GM21786 (cell line): ENCODE measurements at regions not wholly inside any gene's neighbourhood (a gene's known extent, or its start where the extent isn't known, plus 50 kb on each side); places are given as distances from the start of the nearest gene placed in this dataset.

Experiments
- ATAC-seq: cut with Tn5 transposase; IDR thresholded peaks from one replicate; pipeline ENCODE4 v1.9.1; 2021; ENCODE audit not compliant: unreplicated experiment

GRCh38 chr14:106842687-106843086 is 1316.3 kb downstream of the TMEM121 start:
- no peak for ATAC-seq

GRCh38 chr14:106843386-106843785 is 1317.0 kb downstream of the TMEM121 start:
- no peak for ATAC-seq

- ATAC-seq = no peak
Observed at GRCh38 chr14:106843951-106844483, 1317.6 kb downstream of the TMEM121 start.

- peak; percentile 35 for ATAC-seq
Observed at GRCh38 chr14:106844608-106845285, 1318.4 kb downstream of the TMEM121 start.

- peak; percentile 48 for ATAC-seq
Observed at GRCh38 chr14:106845286-106846087, 1319.1 kb downstream of the TMEM121 start.

- no peak for ATAC-seq
Observed at GRCh38 chr14:106846218-106846617, 1319.8 kb downstream of the TMEM121 start.

GRCh38 chr14:106848330-106849121 is 1322.1 kb downstream of the TMEM121 start:
- peak; percentile 22 for ATAC-seq

GRCh38 chr14:106850913-106851825 is 1324.8 kb downstream of the TMEM121 start:
- ATAC-seq = peak; percentile 71

GRCh38 chr14:106872611-106873446 is 1346.4 kb downstream of the TMEM121 start:
- ATAC-seq = peak; percentile 48

GRCh38 chr14:106874350-106874749 is 1348.0 kb downstream of the TMEM121 start:
- ATAC-seq = no peak

- peak; percentile 51 for ATAC-seq
Observed at GRCh38 chr14:106875503-106875902, 1349.1 kb downstream of the TMEM121 start.

GRCh38 chr14:106876711-106877110 is 1350.3 kb downstream of the TMEM121 start:
- ATAC-seq = no peak

GRCh38 chr14:106877517-106877916 is 1351.1 kb downstream of the TMEM121 start:
- no peak for ATAC-seq

GRCh38 chr14:106879241-106879640 is 1352.9 kb downstream of the TMEM121 start:
- ATAC-seq = peak; percentile 60

- ATAC-seq = no peak
Observed at GRCh38 chr14:106883218-106883692, 1356.9 kb downstream of the TMEM121 start.
